ENCODE measurements at regions not wholly inside any gene's neighbourhood (a gene's known extent, or its start where the extent isn't known, plus 50 kb on each side); places are given as distances from the start of the nearest gene placed in this dataset.
"Not testable (repeated sequence)": the region's sequence is repeated elsewhere in the genome, so short reads cannot be mapped to it uniquely, and the experiment has no call there.

GRCh38 chr10:81200801-81201200 is 663.1 kb downstream of the SH2D4B start:
- H3K9me3 ChIP-seq (ENCODE audit: control insufficient read depth, insufficient read depth, low read length), result peaks cover 9% of the 10 kb centered on the region
- no peak overlapping the region for H3K56ac ChIP-seq (ENCODE audit: extremely low read depth, insufficient read depth, low read length)
- no peaks in the 10 kb centered on the region for H3K4me1 ChIP-seq (ENCODE audit: control insufficient read depth, insufficient read depth, low read length)
- no peak overlapping the region for H3K4ac ChIP-seq (ENCODE audit: low read depth, low read length)
- H3K4me3 ChIP-seq (ENCODE audit: insufficient read depth, low read depth, low read length), result no peak overlapping the region
- ATAC-seq (ENCODE audit: low read depth), result no peak
- no peak overlapping the region for H3K27ac ChIP-seq (ENCODE audit: insufficient read depth, low read length)
- no peak overlapping the region for H4K5ac ChIP-seq (ENCODE audit: low read depth, low read length)
- no peak overlapping the region for H3K18ac ChIP-seq (ENCODE audit: low read depth, low read length)
- no peak overlapping the region for H3K4me2 ChIP-seq (ENCODE audit: low read depth, low read length)
- ChIA-PET POLR2A (ENCODE audit: unreplicated experiment) (no interaction called here), CTCF (no interaction called here)
- WGBS, 2 experiments (ENCODE audit: extremely low coverage in 2 of 2, insufficient read length in 1 of 2), result no CpG with 5 or more reads among the region's 2 CpGs
- H3K27me3 ChIP-seq (ENCODE audit: control insufficient read depth, insufficient read depth, low read length), result no peaks in the 10 kb centered on the region
- TF ChIP-seq FOS (IDR thresholded peaks at IDR 0.05; ENCODE audit: low read depth, low read length), result no peak
- no peak for TF ChIP-seq RFX5 (IDR thresholded peaks at IDR 0.05; ENCODE audit: low read depth, low read length)
- TF ChIP-seq BHLHE40 (IDR thresholded peaks at IDR 0.05; ENCODE audit: low read depth, low read length), result no peak
- no peak for TF ChIP-seq CHD1 (IDR thresholded peaks at IDR 0.05; ENCODE audit: low read depth, low read length)
- TF ChIP-seq, protein P1, sequence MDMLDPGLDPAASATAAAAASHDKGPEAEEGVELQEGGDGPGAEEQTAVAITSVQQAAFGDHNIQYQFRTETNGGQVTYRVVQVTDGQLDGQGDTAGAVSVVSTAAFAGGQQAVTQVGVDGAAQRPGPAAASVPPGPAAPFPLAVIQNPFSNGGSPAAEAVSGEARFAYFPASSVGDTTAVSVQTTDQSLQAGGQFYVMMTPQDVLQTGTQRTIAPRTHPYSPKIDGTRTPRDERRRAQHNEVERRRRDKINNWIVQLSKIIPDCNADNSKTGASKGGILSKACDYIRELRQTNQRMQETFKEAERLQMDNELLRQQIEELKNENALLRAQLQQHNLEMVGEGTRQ (IDR thresholded peaks at IDR 0.05; ENCODE audit: low read depth, low read length), result no peak
- TF ChIP-seq MXI1 (IDR thresholded peaks at IDR 0.05; ENCODE audit: borderline replicate concordance, low read depth, low read length), result no peak
- no peak for TF ChIP-seq NFE2L2 (IDR thresholded peaks at IDR 0.05; ENCODE audit: low read depth, low read length)
- TF ChIP-seq RAD21 (IDR thresholded peaks at IDR 0.05; ENCODE audit: low read length), result no peak
- TF ChIP-seq RCOR1 (IDR thresholded peaks at IDR 0.05; ENCODE audit: insufficient replicate concordance, low read length), result no peak
- H3K23ac ChIP-seq (ENCODE audit: low read depth, low read length), result no peak overlapping the region
- dilution Hi-C loops (cut with HindIII; ENCODE audit: low sequenced_read_pairs, unreplicated experiment) (no loop called here), in situ Hi-C loops (cut with MboI; ENCODE audit: low sequenced_read_pairs) (no loop called here), intact Hi-C loops (cut with micrococcal nuclease) (no loop called here)
- H2BK15ac ChIP-seq (ENCODE audit: low read depth, low read length), result no peak overlapping the region
- H2BK120ac ChIP-seq (ENCODE audit: low read depth, low read length), result no peak overlapping the region
- H3K79me1 ChIP-seq (ENCODE audit: low read depth in 1 of 2, low read length in 2 of 2), result no peaks in the 10 kb centered on the region
- no peak overlapping the region for H2AK9ac ChIP-seq (replicated peaks; ENCODE audit: low read depth, low read length, poor library complexity)
- no peaks in the 10 kb centered on the region for H3K9me1 ChIP-seq (ENCODE audit: insufficient read depth, low read length)
- H4K20me1 ChIP-seq (ENCODE audit: insufficient read depth, low read length), result no peaks in the 10 kb centered on the region
- no peak overlapping the region for H2AK5ac ChIP-seq (ENCODE audit: low read depth, low read length)
- no peak overlapping the region for H4K8ac ChIP-seq (ENCODE audit: low read depth in 2 of 2, low read length in 2 of 2)
- H2BK20ac ChIP-seq (ENCODE audit: low read depth, low read length), result no peak overlapping the region
- H4K91ac ChIP-seq (ENCODE audit: insufficient read depth, low read depth, low read length), result no peak overlapping the region
- DNase-seq, result no peak
- H3K36me3 ChIP-seq (ENCODE audit: control insufficient read depth, insufficient read depth, low read length), result no peaks in the 10 kb centered on the region
- no peak overlapping the region for H3K9ac ChIP-seq (ENCODE audit: low read depth, low read length)
- H2AFZ ChIP-seq (replicated peaks; ENCODE audit: low read length, poor library complexity), result no peak overlapping the region
- BruUV-seq (replicated peaks), result no TSS peak
- H3K14ac ChIP-seq (replicated peaks; ENCODE audit: low read depth, low read length), result no peak overlapping the region
- H2BK5ac ChIP-seq (ENCODE audit: low read depth, low read length, poor library complexity, severe bottlenecking), result no peak overlapping the region

- WGBS, 2 experiments (ENCODE audit: extremely low coverage in 2 of 2, insufficient read length in 1 of 2), result no CpG with 5 or more reads among the region's 5 CpGs
- H3K23ac ChIP-seq (ENCODE audit: low read depth, low read length); H2BK20ac ChIP-seq (ENCODE audit: low read depth, low read length); intact Hi-C loops (cut with micrococcal nuclease); H3K4me2 ChIP-seq (ENCODE audit: low read depth, low read length); BruUV-seq (replicated peaks); H3K9me1 ChIP-seq (ENCODE audit: insufficient read depth, low read length); H4K20me1 ChIP-seq (ENCODE audit: insufficient read depth, low read length); H3K27me3 ChIP-seq (ENCODE audit: control insufficient read depth, insufficient read depth, low read length); H3K79me1 ChIP-seq (ENCODE audit: low read depth in 1 of 2, low read length in 2 of 2); H4K91ac ChIP-seq (ENCODE audit: insufficient read depth, low read depth, low read length); H2BK5ac ChIP-seq (ENCODE audit: low read depth, low read length, poor library complexity, severe bottlenecking); H2AK5ac ChIP-seq (ENCODE audit: low read depth, low read length); H3K36me3 ChIP-seq (ENCODE audit: control insufficient read depth, insufficient read depth, low read length); H4K5ac ChIP-seq (ENCODE audit: low read depth, low read length); H2AK9ac ChIP-seq (replicated peaks; ENCODE audit: low read depth, low read length, poor library complexity); H3K4me1 ChIP-seq (ENCODE audit: control insufficient read depth, insufficient read depth, low read length); H2BK120ac ChIP-seq (ENCODE audit: low read depth, low read length); H3K9ac ChIP-seq (ENCODE audit: low read depth, low read length); in situ Hi-C loops (cut with MboI; ENCODE audit: low sequenced_read_pairs); H2BK15ac ChIP-seq (ENCODE audit: low read depth, low read length); H3K4ac ChIP-seq (ENCODE audit: low read depth, low read length); H2AFZ ChIP-seq (replicated peaks; ENCODE audit: low read length, poor library complexity); DNase-seq; dilution Hi-C loops (cut with HindIII; ENCODE audit: low sequenced_read_pairs, unreplicated experiment); ATAC-seq (ENCODE audit: low read depth); H3K4me3 ChIP-seq (ENCODE audit: insufficient read depth, low read depth, low read length); H3K18ac ChIP-seq (ENCODE audit: low read depth, low read length); H4K8ac ChIP-seq (ENCODE audit: low read depth in 2 of 2, low read length in 2 of 2); POLR2A ChIA-PET (ENCODE audit: unreplicated experiment); H3K27ac ChIP-seq (ENCODE audit: insufficient read depth, low read length); H3K56ac ChIP-seq (ENCODE audit: extremely low read depth, insufficient read depth, low read length); H3K14ac ChIP-seq (replicated peaks; ENCODE audit: low read depth, low read length); CTCF ChIA-PET: not testable (repeated sequence)
- H3K9me3 ChIP-seq (ENCODE audit: control insufficient read depth, insufficient read depth, low read length), result peaks cover 11% of the 10 kb centered on the region
These were observed 667.6 kb upstream of the NRG3 start for GRCh38 chr10:81207359-81207758.

All from IMR-90 (cell line).